ENCODE measurements at regions not wholly inside any gene's neighbourhood (a gene's known extent, or its start where the extent isn't known, plus 50 kb on each side); places are given as distances from the start of the nearest gene placed in this dataset.
"Not testable (repeated sequence)": the region's sequence is repeated elsewhere in the genome, so short reads cannot be mapped to it uniquely, and the experiment has no call there.

- DNase-seq (ENCODE audit: low read depth) = no peak
Observed at GRCh38 chr3:65172209-65172608, 484.4 kb upstream of the ADAMTS9 start.

- no peak for DNase-seq (ENCODE audit: low read depth)
Observed at GRCh38 chr3:65170390-65171042, 482.7 kb upstream of the ADAMTS9 start.

GRCh38 chr3:65169961-65170360 lies 482.2 kb upstream of the ADAMTS9 start:
- DNase-seq (ENCODE audit: low read depth) = no peak

GRCh38 chr3:65168547-65168946 lies 480.7 kb upstream of the ADAMTS9 start:
- DNase-seq (ENCODE audit: low read depth) = no peak

- DNase-seq (ENCODE audit: low read depth) = no peak
Observed at GRCh38 chr3:65166531-65166930, 478.7 kb upstream of the ADAMTS9 start.

GRCh38 chr3:65158023-65158422 lies 470.2 kb upstream of the ADAMTS9 start:
- DNase-seq (ENCODE audit: low read depth) = no peak

GRCh38 chr3:65153850-65154512 lies 466.2 kb upstream of the ADAMTS9 start:
- DNase-seq (ENCODE audit: low read depth) = no peak

- no peak for DNase-seq (ENCODE audit: low read depth)
Observed at GRCh38 chr3:65151666-65152065, 463.9 kb upstream of the ADAMTS9 start.

GRCh38 chr3:65149877-65150276 lies 462.1 kb upstream of the ADAMTS9 start:
- no peak for DNase-seq (ENCODE audit: low read depth)

GRCh38 chr3:65148687-65149086 lies 460.9 kb upstream of the ADAMTS9 start:
- DNase-seq (ENCODE audit: low read depth) = no peak

GRCh38 chr3:65146179-65146578 lies 458.4 kb upstream of the ADAMTS9 start:
- peak; percentile 64 for DNase-seq (ENCODE audit: low read depth)

GRCh38 chr3:65145680-65146079 lies 457.9 kb upstream of the ADAMTS9 start:
- DNase-seq (ENCODE audit: low read depth) = no peak

GRCh38 chr3:65144791-65145351 lies 457.1 kb upstream of the ADAMTS9 start:
- peak; percentile 39 for DNase-seq (ENCODE audit: low read depth)

GRCh38 chr3:65142456-65142855 lies 454.7 kb upstream of the ADAMTS9 start:
- DNase-seq (ENCODE audit: low read depth) = no peak

GRCh38 chr3:65138556-65138955 lies 450.8 kb upstream of the ADAMTS9 start:
- DNase-seq (ENCODE audit: low read depth) = no peak

- DNase-seq (ENCODE audit: low read depth) = not testable (repeated sequence)
Observed at GRCh38 chr3:65133752-65134151, 446.0 kb upstream of the ADAMTS9 start.

GRCh38 chr3:65130782-65131181 lies 443.0 kb upstream of the ADAMTS9 start:
- DNase-seq (ENCODE audit: low read depth) = peak; percentile 38

- DNase-seq (ENCODE audit: low read depth) = no peak
Observed at GRCh38 chr3:65128346-65128745, 440.5 kb upstream of the ADAMTS9 start.

GRCh38 chr3:65126527-65127410 lies 439.0 kb upstream of the ADAMTS9 start:
- DNase-seq (ENCODE audit: low read depth) = peak; percentile 48

- not testable (repeated sequence) for DNase-seq (ENCODE audit: low read depth)
Observed at GRCh38 chr3:65120156-65120555, 432.4 kb upstream of the ADAMTS9 start.

- DNase-seq (ENCODE audit: low read depth) = no peak
Observed at GRCh38 chr3:65118912-65119499, 431.2 kb upstream of the ADAMTS9 start.

- no peak for DNase-seq (ENCODE audit: low read depth)
Observed at GRCh38 chr3:65114041-65114440, 426.2 kb upstream of the ADAMTS9 start.
